HL-60 (cell line): ENCODE measurements at regions not wholly inside any gene's neighbourhood (a gene's known extent, or its start where the extent isn't known, plus 50 kb on each side); places are given as distances from the start of the nearest gene placed in this dataset.
"Not testable (repeated sequence)": the region's sequence is repeated elsewhere in the genome, so short reads cannot be mapped to it uniquely, and the experiment has no call there.

Source experiments
- DNase-seq, 2 experiments: peaks; one replicate each; pipeline ENCODE4 v3.0.0-alpha.2; 2010 to 2020; ENCODE audit warnings: low read depth in 1 of 2, low spot score in 1 of 2
- H3K27ac ChIP-seq: fragments of 250-450 bp; sonication (Bioruptor Pico); replicated peaks from 2 replicates; pipeline ENCODE4 v1.5.1; 2020; ENCODE audit warnings: mild to moderate bottlenecking, moderate library complexity
- H3K27me3 ChIP-seq: fragments of 250-450 bp; sonication (Bioruptor Pico); 2 replicates; pipeline ENCODE4 v1.5.1; 2021; ENCODE audit warnings: mild to moderate bottlenecking, moderate library complexity; ENCODE audit not compliant: insufficient read depth, poor library complexity, severe bottlenecking
- H3K4me3 ChIP-seq: replicated peaks from 2 replicates; pipeline ENCODE4 v1.5.1; 2011; ENCODE audit warnings: mild to moderate bottlenecking, control low read depth, low read length; ENCODE audit not compliant: insufficient read depth
- GABPA ChIP-seq: IDR thresholded peaks from 2 replicates; pipeline ENCODE4 v1.6.1; 2012; ENCODE audit warnings: low read depth
- POLR2AphosphoS5 ChIP-seq: IDR thresholded peaks from 2 replicates; pipeline ENCODE4 v1.6.1; 2012; ENCODE audit warnings: low read depth
- REST ChIP-seq: IDR thresholded peaks from 2 replicates; pipeline ENCODE4 v1.6.1; 2012; ENCODE audit warnings: low read depth; ENCODE audit not compliant: insufficient replicate concordance
- SPI1 ChIP-seq: IDR thresholded peaks from 2 replicates; pipeline ENCODE4 v1.6.1; 2012; ENCODE audit warnings: low read depth, mild to moderate bottlenecking, borderline replicate concordance
- TF ChIP-seq, protein P1 (sequence below): IDR thresholded peaks from one replicate; pipeline ENCODE4 v1.5.1; 2011; ENCODE audit warnings: low read length, control low read depth, inconsistent platforms; ENCODE audit not compliant: insufficient read depth

DNA sequence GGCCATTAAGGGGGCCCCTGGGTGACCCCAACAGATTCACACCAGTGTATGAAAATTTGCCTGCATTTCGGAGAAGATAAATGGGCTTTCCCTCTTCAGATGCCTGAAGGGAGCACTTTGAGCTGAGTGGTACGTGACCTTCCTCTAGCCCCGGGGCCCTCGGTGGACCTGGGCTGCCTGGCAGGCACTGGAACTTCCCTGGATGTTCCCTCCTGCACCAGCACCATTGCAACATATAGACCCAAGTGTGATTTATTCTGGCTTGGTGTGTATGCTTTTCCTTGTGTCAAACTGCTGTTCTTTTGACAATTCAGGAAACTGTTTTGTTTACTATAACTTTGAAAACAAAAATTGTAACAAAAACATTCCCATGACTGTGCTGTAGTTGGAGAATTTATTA lies 93.8 kb downstream of the TNFRSF13B start:
- TF ChIP-seq GABPA = no peak
- no peak for TF ChIP-seq SPI1
- no peak for TF ChIP-seq POLR2AphosphoS5
- TF ChIP-seq, protein P1, sequence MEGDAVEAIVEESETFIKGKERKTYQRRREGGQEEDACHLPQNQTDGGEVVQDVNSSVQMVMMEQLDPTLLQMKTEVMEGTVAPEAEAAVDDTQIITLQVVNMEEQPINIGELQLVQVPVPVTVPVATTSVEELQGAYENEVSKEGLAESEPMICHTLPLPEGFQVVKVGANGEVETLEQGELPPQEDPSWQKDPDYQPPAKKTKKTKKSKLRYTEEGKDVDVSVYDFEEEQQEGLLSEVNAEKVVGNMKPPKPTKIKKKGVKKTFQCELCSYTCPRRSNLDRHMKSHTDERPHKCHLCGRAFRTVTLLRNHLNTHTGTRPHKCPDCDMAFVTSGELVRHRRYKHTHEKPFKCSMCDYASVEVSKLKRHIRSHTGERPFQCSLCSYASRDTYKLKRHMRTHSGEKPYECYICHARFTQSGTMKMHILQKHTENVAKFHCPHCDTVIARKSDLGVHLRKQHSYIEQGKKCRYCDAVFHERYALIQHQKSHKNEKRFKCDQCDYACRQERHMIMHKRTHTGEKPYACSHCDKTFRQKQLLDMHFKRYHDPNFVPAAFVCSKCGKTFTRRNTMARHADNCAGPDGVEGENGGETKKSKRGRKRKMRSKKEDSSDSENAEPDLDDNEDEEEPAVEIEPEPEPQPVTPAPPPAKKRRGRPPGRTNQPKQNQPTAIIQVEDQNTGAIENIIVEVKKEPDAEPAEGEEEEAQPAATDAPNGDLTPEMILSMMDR = no peak
- Histone ChIP-seq H3K27ac (no peak overlapping the region), H3K27me3 (no peaks in the 10 kb centered on the region), H3K4me3 (no peak overlapping the region)
- DNase-seq = no peak

DNA sequence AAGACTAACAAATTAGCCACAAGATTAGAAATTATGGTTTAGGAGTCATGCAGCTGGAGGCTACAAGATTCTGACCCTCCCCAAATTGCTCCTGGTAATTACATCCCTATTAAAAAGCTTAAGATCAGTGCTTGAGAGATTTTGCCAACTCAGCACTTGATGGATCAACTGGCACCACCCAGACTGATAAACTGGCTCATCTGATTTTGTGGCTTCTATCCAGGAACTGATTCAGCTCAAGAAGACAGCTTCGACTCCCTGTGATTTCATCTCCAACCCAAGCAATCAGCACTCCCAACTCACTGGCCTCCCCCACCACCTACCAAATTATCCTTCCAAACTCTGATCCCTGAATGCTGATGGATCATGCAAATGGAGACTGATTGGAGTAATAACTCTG lies 94.8 kb downstream of the TNFRSF13B start:
- no peak overlapping the region for H3K27ac ChIP-seq
- TF ChIP-seq, protein P1 = no peak
- TF ChIP-seq POLR2AphosphoS5 (no peak), REST (no peak), GABPA (no peak), SPI1 (no peak)
- no peak for DNase-seq
- H3K27me3 ChIP-seq = no peaks in the 10 kb centered on the region
- H3K4me3 ChIP-seq = no peak overlapping the region

DNA sequence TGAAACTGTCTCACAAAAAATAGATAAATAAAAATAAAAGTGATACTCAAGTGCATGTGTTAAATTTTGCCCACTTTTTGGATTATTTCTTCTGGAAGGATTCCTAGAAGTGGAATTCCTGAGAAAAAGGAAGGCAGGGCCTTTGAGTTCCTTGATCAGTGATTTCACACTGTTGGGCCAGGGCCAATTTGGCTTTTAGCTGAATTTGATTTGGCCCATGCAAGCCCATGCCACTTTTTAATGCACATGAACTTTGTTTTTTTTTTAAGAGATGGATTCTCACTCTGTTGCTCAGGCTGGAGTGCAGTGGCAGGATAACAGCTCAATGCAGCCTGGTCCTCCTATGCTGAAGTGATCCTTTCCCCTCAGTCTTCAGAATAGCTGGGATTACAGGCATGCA lies 96.3 kb downstream of the TNFRSF13B start:
- no peak for DNase-seq
- H3K27ac ChIP-seq = no peak overlapping the region
- H3K27me3 ChIP-seq = no peaks in the 10 kb centered on the region
- no peak for TF ChIP-seq POLR2AphosphoS5
- TF ChIP-seq REST = no peak
- TF ChIP-seq GABPA = no peak
- no peak for TF ChIP-seq SPI1
- TF ChIP-seq, protein P1 = no peak
- H3K4me3 ChIP-seq = no peak overlapping the region

DNA sequence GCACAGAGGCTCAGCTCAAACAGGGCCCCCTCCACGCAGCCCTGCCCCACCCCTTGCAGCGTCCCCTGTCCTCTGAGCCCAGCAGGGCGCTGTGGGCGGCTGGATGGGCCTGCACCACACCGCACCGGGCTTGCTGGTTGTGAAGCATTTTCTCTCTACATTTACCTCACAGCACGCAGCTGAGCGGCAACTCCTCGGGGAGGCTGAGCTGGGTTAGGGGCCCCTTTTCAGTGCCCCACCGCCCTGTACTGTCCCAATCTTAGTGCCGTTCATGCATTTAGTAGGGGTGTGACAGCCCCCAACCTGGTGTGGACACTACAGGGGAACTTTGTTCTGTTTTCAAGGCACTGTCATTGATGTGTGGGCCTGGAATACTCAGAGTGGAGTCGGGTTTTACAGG lies 97.7 kb downstream of the TNFRSF13B start:
- H3K4me3 ChIP-seq, DNase-seq, H3K27me3 ChIP-seq, H3K27ac ChIP-seq: not testable (repeated sequence)
